ENCODE measurements at regions not wholly inside any gene's neighbourhood (a gene's known extent, or its start where the extent isn't known, plus 50 kb on each side); places are given as distances from the start of the nearest gene placed in this dataset.

DNA sequence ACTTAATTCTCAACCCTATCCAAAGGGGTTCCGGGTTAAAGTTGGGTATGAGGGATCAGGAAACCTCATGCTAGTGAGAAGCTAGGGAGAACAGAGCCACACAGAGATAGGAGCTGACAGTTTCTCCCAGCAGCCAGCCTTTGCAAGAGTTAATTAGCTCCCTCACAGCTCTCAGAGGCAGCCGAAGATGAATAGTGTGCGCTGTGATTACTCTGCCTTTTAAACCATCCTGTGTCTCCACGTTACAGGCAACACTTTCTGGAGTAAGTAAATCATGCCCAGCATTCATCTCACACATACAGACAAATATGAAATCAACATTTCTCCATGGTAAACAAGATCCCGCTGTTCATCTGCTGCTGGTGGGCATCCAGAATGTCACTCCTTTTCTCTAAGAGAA lies 429.6 kb downstream of the INSC start:
- DNase-seq: no peak

DNA sequence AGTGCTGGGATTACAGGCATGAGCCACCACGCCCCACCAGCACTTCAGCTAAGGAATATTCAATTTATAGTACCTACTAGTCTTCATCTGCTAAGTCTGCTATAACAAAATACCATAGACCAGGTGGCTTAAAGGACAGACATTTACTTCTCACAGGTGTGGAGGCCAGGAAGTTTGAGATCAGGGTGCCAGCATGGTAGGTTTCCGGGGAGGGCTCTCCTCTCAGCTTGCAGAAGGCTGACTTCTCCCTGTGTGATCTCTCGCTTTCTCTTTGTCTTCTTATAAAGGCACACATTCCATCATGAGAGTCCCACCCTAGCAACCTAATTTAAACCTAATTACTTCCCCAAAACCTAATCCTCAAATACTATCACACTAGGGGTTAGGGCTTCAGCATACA lies 433.0 kb downstream of the INSC start:
- no peak for DNase-seq

GRCh38 chr11:15551901-15552851 lies 437.5 kb downstream of the INSC start:
- DNase-seq: no peak

DNA sequence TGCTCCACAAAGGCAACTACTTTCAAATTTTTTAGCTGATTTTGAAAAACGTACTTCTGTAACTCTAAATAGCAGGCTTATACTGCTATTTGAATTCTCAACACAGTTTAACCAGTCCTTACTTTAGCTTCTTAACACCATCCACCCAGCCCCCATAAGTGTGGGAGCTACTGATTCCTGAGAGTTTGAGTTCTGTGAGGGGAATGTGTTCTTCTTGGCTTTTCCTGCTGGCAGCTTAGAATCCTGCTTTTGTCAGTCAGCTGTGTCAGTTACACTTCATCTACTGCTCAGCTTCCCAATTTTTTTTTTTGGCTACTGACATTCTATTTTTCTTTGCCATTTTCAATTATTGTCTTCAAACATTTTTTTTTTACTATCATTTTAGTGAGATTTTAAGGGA lies 440.4 kb downstream of the INSC start:
- no peak for DNase-seq

- DNase-seq: no peak
These were observed 442.9 kb downstream of the INSC start for GRCh38 chr11:15557457-15558230.

GRCh38 chr11:15558513-15559181 lies 443.9 kb downstream of the INSC start:
- DNase-seq: no peak

DNA sequence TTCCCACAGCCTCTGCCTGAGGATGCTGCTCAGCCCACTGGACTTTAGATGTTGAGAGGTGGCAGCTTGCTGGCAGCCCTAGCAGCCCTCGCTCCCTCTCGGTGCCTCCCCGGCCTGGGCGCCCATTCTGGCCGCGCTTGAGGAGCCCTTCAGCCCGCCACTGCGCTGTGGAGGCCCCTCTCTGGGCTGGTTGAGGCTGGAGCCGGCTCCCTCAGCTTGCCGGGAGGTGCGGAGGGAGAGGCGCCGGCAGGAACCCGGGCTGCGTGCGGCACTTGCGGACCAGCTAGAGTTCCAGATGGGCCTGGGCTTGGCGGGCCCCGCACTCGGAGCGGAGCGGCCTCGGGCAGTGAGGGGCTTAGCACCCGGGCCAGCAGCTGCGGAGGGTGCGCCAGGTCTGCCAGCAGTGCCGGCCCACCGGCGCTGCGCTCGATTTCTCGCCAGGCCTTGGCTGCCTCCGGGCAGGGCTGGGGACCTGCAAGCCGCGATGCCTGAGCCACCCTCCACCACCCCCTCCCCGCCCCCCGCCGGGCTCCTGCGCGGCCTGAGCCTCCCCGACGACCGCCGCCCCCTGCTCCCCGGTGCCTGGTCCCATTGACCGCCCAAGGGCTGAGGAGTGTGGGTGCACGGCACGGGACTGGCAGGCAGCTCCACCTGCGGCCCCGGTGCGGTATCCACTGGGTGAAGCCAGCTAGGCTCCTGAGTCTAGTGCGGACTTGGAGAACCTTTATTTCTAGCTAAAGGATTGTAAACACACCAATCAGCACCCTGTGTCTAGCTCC lies 446.2 kb downstream of the INSC start:
- DNase-seq: no peak

GRCh38 chr11:15562230-15562629 lies 447.5 kb downstream of the INSC start:
- DNase-seq: no peak

- no peak for DNase-seq
These were observed 448.3 kb downstream of the INSC start for GRCh38 chr11:15563054-15563453.

DNA sequence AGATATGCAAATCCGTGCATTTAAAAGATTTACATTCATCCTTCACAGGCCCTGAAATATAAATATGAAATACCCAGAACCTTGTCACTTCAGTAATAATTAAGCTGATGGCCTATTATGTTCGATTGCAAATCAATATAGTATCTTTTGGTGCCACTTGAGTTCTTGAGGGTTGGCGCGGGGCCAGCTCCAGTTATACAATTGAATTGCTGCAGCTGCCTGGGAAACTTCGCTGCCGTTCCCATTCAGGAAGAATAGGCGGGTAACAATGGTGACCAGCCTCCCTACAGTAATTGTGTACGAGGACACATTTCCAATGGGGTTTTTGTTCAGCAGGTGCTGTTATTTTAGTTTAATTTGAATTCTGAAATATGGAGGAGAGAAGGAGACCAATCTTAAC lies 451.2 kb downstream of the INSC start:
- DNase-seq: no peak

DNA sequence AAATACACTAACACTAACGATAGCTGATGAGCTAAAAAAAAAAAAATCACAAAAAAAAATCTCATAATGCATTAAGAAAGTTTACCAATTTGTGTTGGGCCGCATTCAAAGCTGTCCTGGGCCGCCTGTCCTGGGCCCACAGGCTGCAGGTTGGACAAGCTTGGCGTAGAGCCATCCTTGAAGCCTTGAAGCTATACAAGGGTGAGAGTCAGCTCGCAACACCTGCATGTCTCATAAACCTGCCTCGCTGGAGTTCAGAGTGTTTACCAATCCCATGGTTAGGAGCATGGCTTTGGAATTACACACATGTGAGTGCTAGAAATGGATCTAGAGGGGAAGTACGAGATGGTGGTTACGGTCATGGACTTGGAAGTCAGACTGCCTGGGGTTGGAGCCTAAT lies 453.7 kb downstream of the INSC start:
- no peak for DNase-seq

GRCh38 chr11:15569305-15570025 lies 454.7 kb downstream of the INSC start:
- DNase-seq: no peak

GRCh38 chr11:15575409-15575808 lies 460.7 kb downstream of the INSC start:
- DNase-seq: no peak

DNA sequence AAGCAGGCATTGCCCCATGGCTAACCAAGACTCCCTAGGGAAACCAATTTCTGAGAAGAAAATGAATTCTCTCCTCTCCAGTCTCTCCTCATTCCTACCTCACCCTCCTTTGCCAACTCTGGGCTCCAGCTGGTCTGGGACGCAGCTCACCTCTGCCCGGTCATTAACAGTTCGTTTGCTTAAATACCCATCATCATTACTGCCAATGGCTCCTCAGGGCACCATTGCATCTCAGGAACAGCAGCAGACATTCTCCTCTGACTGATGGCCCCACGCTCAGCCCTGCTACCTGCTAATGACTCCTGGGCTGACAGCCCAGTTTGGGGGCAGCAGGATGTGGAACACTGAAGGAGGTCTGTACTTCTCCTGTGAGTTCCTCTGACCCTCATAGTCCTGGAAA lies 462.0 kb downstream of the INSC start:
- no peak for DNase-seq

DNA sequence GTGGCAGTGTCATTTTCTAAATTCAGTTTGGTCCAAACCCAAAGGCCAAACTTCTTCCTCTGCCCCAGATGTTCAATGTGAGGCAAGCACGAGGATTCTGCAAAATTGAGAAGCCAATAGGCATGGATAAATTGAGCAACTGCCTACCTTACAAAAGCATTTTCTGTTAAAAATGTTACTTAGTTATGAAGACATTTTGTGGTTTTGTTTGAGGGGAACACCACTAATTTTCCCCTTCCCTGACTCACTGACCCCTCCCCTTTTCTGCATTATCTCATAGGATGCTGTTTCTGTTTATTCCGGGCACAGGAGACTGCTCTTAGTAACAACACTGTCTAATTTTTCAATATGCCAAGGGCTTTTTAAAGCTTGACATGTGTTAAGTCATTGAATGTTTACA lies 462.8 kb downstream of the INSC start:
- DNase-seq: no peak

GRCh38 chr11:15579287-15580001 lies 464.7 kb downstream of the INSC start:
- DNase-seq: no peak

DNA sequence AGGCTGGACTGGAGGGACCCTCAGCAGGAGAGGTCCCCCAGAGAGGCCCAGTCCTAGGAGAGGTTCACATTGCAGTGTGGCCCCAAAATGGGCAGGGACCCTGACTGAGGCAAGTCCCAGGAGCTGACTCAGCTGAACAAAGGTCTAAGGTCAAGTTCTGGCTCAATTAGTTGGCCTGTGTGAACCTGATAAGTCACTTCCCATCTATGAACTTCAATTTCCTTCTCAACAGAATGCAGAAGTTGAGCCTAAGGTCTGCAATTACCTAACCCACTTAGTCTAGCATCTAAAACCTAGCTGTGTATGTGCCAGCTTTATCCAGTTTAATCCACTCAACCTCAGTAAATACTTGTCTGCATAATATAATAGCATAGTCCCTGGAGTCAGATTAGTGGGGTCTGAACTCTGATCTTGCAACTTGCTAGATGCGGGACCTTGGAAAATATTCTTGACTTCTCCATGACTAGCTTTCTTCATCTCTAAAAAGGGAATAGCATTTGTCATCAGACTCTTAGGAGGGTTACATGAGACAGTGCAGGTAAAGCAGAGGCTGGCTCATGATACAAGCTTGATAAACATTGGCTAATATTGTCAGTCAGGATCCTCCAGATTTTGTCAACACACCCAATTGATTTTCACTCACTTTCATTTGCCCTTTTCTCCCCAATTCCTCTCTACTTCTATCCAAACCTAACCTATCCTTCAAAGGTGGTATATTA lies 465.5 kb downstream of the INSC start:
- no peak for DNase-seq

DNA sequence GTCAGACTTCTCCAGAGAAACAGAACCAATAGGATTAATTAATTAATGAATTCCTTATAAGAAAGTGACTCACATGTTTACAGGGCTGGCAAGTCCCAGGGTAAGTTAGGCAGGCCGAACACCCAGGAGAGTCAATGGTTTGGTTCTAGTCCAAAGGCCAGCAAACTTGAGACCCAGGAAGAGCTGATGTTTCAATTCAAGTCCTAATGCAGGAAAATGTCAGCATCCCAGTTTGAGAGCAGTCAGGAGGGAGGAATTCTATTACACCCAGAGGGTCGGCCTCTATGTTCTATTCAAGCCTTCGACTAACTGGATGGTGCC lies 466.0 kb downstream of the INSC start:
- DNase-seq: no peak

- DNase-seq: no peak
These were observed 469.4 kb downstream of the INSC start for GRCh38 chr11:15584158-15584557.

- DNase-seq: no peak
These were observed 471.0 kb downstream of the INSC start for GRCh38 chr11:15585602-15586331.

All from activated CD8-positive, alpha-beta memory T cell treated with anti-CD3 and anti-CD28 coated beads, Interleukin-2, amount 50 U/mL, for 4 hours (primary cell).